ENCODE measurements at regions not wholly inside any gene's neighbourhood (a gene's known extent, or its start where the extent isn't known, plus 50 kb on each side); places are given as distances from the start of the nearest gene placed in this dataset.

DNA sequence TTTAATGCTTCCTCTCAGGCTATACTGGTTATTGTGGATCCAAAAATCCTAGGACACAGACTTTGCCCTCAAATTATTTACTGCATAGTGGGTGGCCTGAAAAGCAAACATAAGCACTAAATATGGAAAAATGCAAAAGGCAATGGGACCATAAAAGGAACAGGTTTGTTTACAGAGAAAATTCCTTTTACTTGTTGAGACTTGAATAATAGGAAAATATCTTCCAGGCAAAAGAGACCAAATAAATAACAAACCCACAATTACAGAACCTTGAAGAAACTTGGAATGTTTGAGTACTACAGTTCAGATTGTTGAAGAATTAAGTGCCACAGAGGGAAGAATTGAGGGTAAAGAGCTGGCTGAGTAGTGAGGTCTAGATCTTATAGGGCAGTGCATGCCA lies 711.0 kb downstream of the C4orf33 start:
- H3K9ac ChIP-seq (ENCODE audit: low read depth in 1 of 2, low read length in 2 of 2), result no peak overlapping the region
- no peaks in the 10 kb centered on the region for H3K27me3 ChIP-seq (ENCODE audit: control insufficient read depth in 4 of 4, insufficient read depth in 4 of 4, low read length in 3 of 4)
- no peak overlapping the region for H3K27ac ChIP-seq (ENCODE audit: low read depth in 1 of 2, low read length in 2 of 2)
- H3K4me1 ChIP-seq (ENCODE audit: control insufficient read depth in 4 of 4, insufficient read depth in 4 of 4, low read length in 3 of 4), result no peaks in the 10 kb centered on the region
- no peaks in the 10 kb centered on the region for H3K9me3 ChIP-seq (ENCODE audit: control insufficient read depth in 4 of 4, low read length in 3 of 4)
- TF ChIP-seq TAF1 (conservative IDR thresholded peaks at IDR 0.05) (no peak), GABPA (IDR thresholded peaks at IDR 0.05 in 1 of 2, conservative IDR thresholded peaks at IDR 0.05 in 1 of 2) (no peak), HNF4A (conservative IDR thresholded peaks at IDR 0.05) (no peak)
- TF ChIP-seq, protein P1, sequence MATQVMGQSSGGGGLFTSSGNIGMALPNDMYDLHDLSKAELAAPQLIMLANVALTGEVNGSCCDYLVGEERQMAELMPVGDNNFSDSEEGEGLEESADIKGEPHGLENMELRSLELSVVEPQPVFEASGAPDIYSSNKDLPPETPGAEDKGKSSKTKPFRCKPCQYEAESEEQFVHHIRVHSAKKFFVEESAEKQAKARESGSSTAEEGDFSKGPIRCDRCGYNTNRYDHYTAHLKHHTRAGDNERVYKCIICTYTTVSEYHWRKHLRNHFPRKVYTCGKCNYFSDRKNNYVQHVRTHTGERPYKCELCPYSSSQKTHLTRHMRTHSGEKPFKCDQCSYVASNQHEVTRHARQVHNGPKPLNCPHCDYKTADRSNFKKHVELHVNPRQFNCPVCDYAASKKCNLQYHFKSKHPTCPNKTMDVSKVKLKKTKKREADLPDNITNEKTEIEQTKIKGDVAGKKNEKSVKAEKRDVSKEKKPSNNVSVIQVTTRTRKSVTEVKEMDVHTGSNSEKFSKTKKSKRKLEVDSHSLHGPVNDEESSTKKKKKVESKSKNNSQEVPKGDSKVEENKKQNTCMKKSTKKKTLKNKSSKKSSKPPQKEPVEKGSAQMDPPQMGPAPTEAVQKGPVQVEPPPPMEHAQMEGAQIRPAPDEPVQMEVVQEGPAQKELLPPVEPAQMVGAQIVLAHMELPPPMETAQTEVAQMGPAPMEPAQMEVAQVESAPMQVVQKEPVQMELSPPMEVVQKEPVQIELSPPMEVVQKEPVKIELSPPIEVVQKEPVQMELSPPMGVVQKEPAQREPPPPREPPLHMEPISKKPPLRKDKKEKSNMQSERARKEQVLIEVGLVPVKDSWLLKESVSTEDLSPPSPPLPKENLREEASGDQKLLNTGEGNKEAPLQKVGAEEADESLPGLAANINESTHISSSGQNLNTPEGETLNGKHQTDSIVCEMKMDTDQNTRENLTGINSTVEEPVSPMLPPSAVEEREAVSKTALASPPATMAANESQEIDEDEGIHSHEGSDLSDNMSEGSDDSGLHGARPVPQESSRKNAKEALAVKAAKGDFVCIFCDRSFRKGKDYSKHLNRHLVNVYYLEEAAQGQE (IDR thresholded peaks at IDR 0.05), result no peak
- TF ChIP-seq, protein P2, sequence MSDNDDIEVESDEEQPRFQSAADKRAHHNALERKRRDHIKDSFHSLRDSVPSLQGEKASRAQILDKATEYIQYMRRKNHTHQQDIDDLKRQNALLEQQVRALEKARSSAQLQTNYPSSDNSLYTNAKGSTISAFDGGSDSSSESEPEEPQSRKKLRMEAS (IDR thresholded peaks at IDR 0.05), result no peak
- no peaks in the 10 kb centered on the region for H3K36me3 ChIP-seq (ENCODE audit: control insufficient read depth in 4 of 4, insufficient read depth in 3 of 4, low read depth in 1 of 4, low read length in 3 of 4)
- no peak overlapping the region for H3K4me3 ChIP-seq (ENCODE audit: low read depth in 1 of 3, low read length in 3 of 3)
- no peak for DNase-seq (ENCODE audit: low spot score)

DNA sequence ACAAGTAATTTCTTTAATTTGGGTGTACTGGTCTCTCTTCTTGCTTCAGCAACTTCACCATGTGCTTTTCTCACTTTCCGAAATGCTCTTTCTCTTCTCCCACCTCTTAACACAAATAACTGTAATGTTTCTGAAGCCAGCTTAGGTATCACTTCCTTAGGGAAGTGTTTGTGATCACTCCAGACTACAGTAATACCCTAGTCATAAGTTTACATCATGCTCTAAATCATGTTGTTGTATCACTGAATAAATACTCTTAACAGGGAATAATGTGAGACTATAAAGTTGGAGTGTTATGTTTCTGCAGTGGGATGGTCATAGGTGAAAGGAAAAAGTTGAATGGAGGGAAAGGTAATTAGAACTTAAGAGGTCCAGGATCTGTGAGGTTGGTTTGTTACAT lies 712.3 kb downstream of the C4orf33 start:
- H3K27me3 ChIP-seq (ENCODE audit: control insufficient read depth in 4 of 4, insufficient read depth in 4 of 4, low read length in 3 of 4), result no peaks in the 10 kb centered on the region
- TF ChIP-seq GABPA (IDR thresholded peaks at IDR 0.05 in 1 of 2, conservative IDR thresholded peaks at IDR 0.05 in 1 of 2), result no peak
- no peak for TF ChIP-seq JUND (IDR thresholded peaks at IDR 0.05)
- TF ChIP-seq YY1 (IDR thresholded peaks at IDR 0.05), result no peak
- TF ChIP-seq, protein P3, sequence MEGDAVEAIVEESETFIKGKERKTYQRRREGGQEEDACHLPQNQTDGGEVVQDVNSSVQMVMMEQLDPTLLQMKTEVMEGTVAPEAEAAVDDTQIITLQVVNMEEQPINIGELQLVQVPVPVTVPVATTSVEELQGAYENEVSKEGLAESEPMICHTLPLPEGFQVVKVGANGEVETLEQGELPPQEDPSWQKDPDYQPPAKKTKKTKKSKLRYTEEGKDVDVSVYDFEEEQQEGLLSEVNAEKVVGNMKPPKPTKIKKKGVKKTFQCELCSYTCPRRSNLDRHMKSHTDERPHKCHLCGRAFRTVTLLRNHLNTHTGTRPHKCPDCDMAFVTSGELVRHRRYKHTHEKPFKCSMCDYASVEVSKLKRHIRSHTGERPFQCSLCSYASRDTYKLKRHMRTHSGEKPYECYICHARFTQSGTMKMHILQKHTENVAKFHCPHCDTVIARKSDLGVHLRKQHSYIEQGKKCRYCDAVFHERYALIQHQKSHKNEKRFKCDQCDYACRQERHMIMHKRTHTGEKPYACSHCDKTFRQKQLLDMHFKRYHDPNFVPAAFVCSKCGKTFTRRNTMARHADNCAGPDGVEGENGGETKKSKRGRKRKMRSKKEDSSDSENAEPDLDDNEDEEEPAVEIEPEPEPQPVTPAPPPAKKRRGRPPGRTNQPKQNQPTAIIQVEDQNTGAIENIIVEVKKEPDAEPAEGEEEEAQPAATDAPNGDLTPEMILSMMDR (IDR thresholded peaks at IDR 0.05; ENCODE audit: low read depth, low read length, missing input control), result no peak
- no peak overlapping the region for H3K9ac ChIP-seq (ENCODE audit: low read depth in 1 of 2, low read length in 2 of 2)
- H3K27ac ChIP-seq (ENCODE audit: low read depth in 1 of 2, low read length in 2 of 2), result no peak overlapping the region
- H3K4me3 ChIP-seq (ENCODE audit: low read depth in 1 of 3, low read length in 3 of 3), result no peak overlapping the region
- H3K36me3 ChIP-seq (ENCODE audit: control insufficient read depth in 4 of 4, insufficient read depth in 3 of 4, low read depth in 1 of 4, low read length in 3 of 4), result no peaks in the 10 kb centered on the region
- no peak for DNase-seq (ENCODE audit: low spot score)
- H3K4me1 ChIP-seq (ENCODE audit: control insufficient read depth in 4 of 4, insufficient read depth in 4 of 4, low read length in 3 of 4), result no peaks in the 10 kb centered on the region
- 84% methylated on average over 1 of the region's 1 CpG for WGBS
- no peaks in the 10 kb centered on the region for H3K9me3 ChIP-seq (ENCODE audit: control insufficient read depth in 4 of 4, low read length in 3 of 4)

DNA sequence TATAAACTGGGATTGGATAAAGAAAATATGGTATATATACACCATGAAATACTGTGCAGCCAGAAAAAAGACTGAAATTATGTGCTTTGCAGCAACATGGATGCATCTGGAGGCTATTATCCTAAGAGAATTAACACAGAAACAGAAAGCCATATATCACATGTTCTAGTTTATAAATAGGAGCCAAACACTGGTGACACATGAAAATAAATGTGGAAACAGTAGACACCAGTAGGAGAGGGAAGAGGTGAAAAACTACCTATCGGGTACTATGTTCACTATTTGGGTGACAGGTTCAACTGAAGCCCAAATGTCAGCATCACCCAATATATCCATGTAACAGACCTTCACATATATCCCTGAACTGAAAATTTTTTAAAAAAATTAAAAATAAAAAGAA lies 725.1 kb downstream of the C4orf33 start:
- H3K27me3 ChIP-seq (ENCODE audit: control insufficient read depth in 4 of 4, insufficient read depth in 4 of 4, low read length in 3 of 4), result no peaks in the 10 kb centered on the region
- TF ChIP-seq RXRA (IDR thresholded peaks at IDR 0.05) (no peak), JUND (IDR thresholded peaks at IDR 0.05) (no peak), SP1 (IDR thresholded peaks at IDR 0.05) (no peak), TAF1 (conservative IDR thresholded peaks at IDR 0.05) (no peak), NR2F2 (IDR thresholded peaks at IDR 0.05) (no peak), RAD21 (IDR thresholded peaks at IDR 0.05) (no peak)
- 96% methylated on average over 1 of the region's 1 CpG for WGBS
- H3K4me3 ChIP-seq (ENCODE audit: low read depth in 1 of 3, low read length in 3 of 3), result no peak overlapping the region
- no peaks in the 10 kb centered on the region for H3K36me3 ChIP-seq (ENCODE audit: control insufficient read depth in 4 of 4, insufficient read depth in 3 of 4, low read depth in 1 of 4, low read length in 3 of 4)
- DNase-seq (ENCODE audit: low spot score), result no peak
- no peak overlapping the region for H3K27ac ChIP-seq (ENCODE audit: low read depth in 1 of 2, low read length in 2 of 2)
- H3K9me3 ChIP-seq (ENCODE audit: control insufficient read depth in 4 of 4, low read length in 3 of 4), result no peaks in the 10 kb centered on the region
- no peaks in the 10 kb centered on the region for H3K4me1 ChIP-seq (ENCODE audit: control insufficient read depth in 4 of 4, insufficient read depth in 4 of 4, low read length in 3 of 4)
- H3K9ac ChIP-seq (ENCODE audit: low read depth in 1 of 2, low read length in 2 of 2), result no peak overlapping the region
